ENCODE measurements at regions not wholly inside any gene's neighbourhood (a gene's known extent, or its start where the extent isn't known, plus 50 kb on each side); places are given as distances from the start of the nearest gene placed in this dataset.

DNA sequence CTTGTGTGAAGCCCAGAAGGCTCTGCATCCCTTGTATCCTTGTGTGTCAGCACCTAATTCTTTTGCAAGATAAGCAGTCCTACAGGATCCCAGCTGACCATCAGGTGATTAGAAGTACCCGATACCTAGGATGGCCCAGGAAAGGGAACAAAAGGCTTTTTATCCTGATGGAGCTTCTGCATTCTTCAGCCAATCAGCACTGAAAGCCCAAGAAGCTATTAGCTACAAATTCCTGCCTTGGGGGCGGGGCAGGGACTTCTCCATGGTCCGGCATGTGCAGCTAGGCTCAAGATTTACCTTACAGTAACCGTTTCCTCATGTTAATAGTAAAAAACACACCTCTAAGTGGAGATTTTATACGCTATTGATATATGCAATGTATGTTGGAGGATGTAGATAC, 264.6 kb upstream of the THUMPD2 start:
- H3K27ac ChIP-seq = no peak overlapping the region
- H3K4me1 ChIP-seq (replicated peaks in 1 of 2) = peaks cover 0 to 6% of the 10 kb centered on the region in 2 donors
- no peak for DNase-seq
- no peaks in the 10 kb centered on the region for H3K36me3 ChIP-seq (replicated peaks in 1 of 2)
- no peak overlapping the region for H3K4me3 ChIP-seq
- intact Hi-C loops (cut with DNase I) = no loop called here
- H3K9me3 ChIP-seq (replicated peaks in 1 of 3) = no peaks in the 10 kb centered on the region
- H3K27me3 ChIP-seq = no peaks in the 10 kb centered on the region
- no peak for TF ChIP-seq POLR2A (IDR thresholded peaks at IDR 0.05)
- TF ChIP-seq, protein P1, sequence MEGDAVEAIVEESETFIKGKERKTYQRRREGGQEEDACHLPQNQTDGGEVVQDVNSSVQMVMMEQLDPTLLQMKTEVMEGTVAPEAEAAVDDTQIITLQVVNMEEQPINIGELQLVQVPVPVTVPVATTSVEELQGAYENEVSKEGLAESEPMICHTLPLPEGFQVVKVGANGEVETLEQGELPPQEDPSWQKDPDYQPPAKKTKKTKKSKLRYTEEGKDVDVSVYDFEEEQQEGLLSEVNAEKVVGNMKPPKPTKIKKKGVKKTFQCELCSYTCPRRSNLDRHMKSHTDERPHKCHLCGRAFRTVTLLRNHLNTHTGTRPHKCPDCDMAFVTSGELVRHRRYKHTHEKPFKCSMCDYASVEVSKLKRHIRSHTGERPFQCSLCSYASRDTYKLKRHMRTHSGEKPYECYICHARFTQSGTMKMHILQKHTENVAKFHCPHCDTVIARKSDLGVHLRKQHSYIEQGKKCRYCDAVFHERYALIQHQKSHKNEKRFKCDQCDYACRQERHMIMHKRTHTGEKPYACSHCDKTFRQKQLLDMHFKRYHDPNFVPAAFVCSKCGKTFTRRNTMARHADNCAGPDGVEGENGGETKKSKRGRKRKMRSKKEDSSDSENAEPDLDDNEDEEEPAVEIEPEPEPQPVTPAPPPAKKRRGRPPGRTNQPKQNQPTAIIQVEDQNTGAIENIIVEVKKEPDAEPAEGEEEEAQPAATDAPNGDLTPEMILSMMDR (IDR thresholded peaks at IDR 0.05) = no peak
- 78 to 94% (median 85%) methylated on average over 4 to 5 of the region's 5 CpGs for WGBS, 4 donors

DNA sequence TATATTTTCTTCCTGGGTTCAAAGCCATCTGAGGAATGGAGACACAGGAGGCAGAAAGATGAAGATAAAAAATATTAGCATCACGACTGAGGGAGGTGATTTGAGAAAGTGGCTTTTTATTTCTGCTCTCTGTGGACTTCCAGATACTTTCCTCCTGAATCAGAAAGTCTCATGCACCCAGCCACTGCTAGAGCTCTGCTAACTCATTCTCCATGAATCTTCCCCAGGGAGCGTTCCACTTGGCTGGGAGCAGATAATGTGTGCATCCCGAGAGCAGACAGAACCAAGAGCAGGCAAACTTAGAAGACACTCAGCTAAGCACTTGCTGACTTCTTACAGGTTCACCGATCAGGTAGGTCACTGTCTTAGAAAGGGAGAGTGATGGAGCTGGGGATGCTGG, 264.1 kb upstream of the THUMPD2 start:
- no peak for DNase-seq
- Histone ChIP-seq H3K36me3 (replicated peaks in 1 of 2) (no peaks in the 10 kb centered on the region), H3K9me3 (replicated peaks in 1 of 3) (no peaks in the 10 kb centered on the region), H3K4me1 (replicated peaks in 1 of 2) (peaks cover 0 to 6% of the 10 kb centered on the region in 2 donors), H3K27ac (no peak overlapping the region), H3K27me3 (no peaks in the 10 kb centered on the region), H3K4me3 (no peak overlapping the region)
- intact Hi-C loops (cut with DNase I) = no loop called here
- TF ChIP-seq, protein P1 (IDR thresholded peaks at IDR 0.05) = no peak
- TF ChIP-seq POLR2A (IDR thresholded peaks at IDR 0.05) = no peak
- WGBS, 4 donors = 77 to 88% (median 80%) methylated on average over 4 of the region's 4 CpGs

DNA sequence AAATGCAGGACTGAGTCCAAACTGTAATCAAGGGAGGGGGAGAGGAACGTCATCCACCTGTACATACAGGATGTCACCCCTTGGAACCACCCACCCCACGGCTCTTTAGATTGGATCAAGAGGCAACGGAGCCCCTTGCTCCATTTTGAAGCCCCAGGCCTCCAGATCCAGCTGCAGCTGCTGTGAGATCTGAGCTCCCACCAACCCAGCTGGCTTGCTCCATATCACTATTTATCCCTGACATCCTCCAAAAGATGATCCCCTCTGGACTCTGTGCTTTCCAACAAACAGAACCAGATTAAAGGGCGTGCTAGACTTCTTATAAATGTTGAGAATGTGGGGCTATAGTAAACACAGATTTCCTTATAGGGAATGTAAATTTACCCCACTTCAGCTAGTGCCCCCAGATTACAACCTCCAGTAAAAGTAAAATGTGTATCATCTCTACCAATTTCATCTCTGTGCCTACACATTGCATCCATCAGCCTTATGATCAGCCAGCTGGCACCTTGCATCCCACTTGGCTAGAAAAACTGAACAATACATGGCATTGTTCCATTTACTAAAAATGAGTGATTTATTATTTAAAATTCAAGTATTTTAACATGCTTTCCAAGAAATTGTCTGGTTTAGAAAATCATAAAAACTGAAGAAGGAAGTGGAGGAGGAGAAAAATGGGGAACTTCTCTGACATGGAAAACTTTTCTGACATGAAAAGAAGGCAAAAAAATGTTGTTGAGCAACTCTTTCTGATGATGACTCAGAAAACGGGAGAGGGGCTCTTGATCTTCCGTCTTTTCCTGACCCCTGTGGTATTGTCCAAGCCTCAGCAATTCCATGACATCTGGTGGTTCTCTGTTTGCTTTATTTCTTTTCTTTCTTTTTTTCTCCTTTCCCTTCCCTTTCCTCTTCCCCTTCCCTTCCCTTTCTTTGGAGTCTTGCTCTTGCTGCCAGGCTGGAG, 262.6 kb upstream of the THUMPD2 start:
- no peaks in the 10 kb centered on the region for H3K27me3 ChIP-seq
- no peaks in the 10 kb centered on the region for H3K36me3 ChIP-seq (replicated peaks in 1 of 2)
- no peak for TF ChIP-seq POLR2A (IDR thresholded peaks at IDR 0.05)
- TF ChIP-seq, protein P1 (IDR thresholded peaks at IDR 0.05) = no peak
- no peak overlapping the region for H3K4me3 ChIP-seq
- intact Hi-C loops (cut with DNase I) = no loop called here
- WGBS, 4 donors = 53 to 72% (median 61%) methylated on average over 6 of the region's 6 CpGs
- peaks cover 0 to 6% of the 10 kb centered on the region in 2 donors for H3K4me1 ChIP-seq (replicated peaks in 1 of 2)
- no peaks in the 10 kb centered on the region for H3K9me3 ChIP-seq (replicated peaks in 1 of 3)
- DNase-seq = peak in 1 of 7 donors; percentile 9
- no peak overlapping the region for H3K27ac ChIP-seq

DNA sequence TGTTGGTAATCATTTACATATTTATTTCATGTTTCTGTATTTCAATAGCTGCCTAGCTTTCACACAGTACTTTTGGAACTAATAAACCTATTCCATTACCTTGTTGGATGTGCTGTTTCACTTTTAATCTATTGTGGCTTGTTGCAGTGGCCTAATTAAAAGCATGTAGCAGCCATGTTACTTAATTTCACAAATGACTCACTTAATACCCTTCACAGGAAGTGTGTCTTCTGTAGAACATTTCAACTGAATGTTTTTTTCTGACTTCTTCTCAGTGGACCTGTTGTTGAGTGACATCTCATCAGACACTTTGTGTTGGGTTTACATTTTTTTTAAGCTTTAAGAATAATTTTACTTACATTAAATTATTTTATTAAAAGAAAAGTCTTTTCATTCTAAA, 260.5 kb upstream of the THUMPD2 start:
- Histone ChIP-seq H3K4me3 (no peak overlapping the region), H3K36me3 (replicated peaks in 1 of 2) (no peaks in the 10 kb centered on the region), H3K27ac (no peak overlapping the region), H3K27me3 (no peaks in the 10 kb centered on the region), H3K4me1 (replicated peaks in 1 of 2) (peaks cover 0 to 6% of the 10 kb centered on the region in 2 donors), H3K9me3 (replicated peaks in 1 of 3) (no peaks in the 10 kb centered on the region)
- DNase-seq = no peak
- intact Hi-C loops (cut with DNase I) = no loop called here
- TF ChIP-seq POLR2A (IDR thresholded peaks at IDR 0.05) = no peak
- TF ChIP-seq, protein P1 (IDR thresholded peaks at IDR 0.05) = no peak

All from adrenal gland (tissue), 9 donors.